PC-3 (cell line): ENCODE measurements at regions not wholly inside any gene's neighbourhood (a gene's known extent, or its start where the extent isn't known, plus 50 kb on each side); places are given as distances from the start of the nearest gene placed in this dataset.

Experiments used
- ATAC-seq: fragments of 200-7000 bp; cut with Tn5 transposase; 2 replicates; pipeline ENCODE4 v1.9.1; 2020; ENCODE audit warnings: mild to moderate bottlenecking, moderate library complexity
- BruUV-seq: library from RNA; stranded (reverse); fragments of 400-500 nt; replicated peaks from 2 replicates; lab custom pipeline; 2021; lab: Mats Ljungman, UMichigan
- CTCF ChIA-PET: fragments of 300-600 bp; sonication (Branson Sonifier 250); formaldehyde crosslinking; loops from one replicate; lab custom pipeline; 2022; ENCODE audit warnings: antibody characterized with exemption; lab: Charles Lee
- POLR2A ChIA-PET: fragments of 300-600 bp; sonication (Branson Sonifier 250); formaldehyde crosslinking; loops from one replicate; lab custom pipeline; 2022; ENCODE audit warnings: antibody characterized with exemption; ENCODE audit not compliant: unreplicated experiment; lab: Charles Lee
- DNase-seq: peaks from one replicate; pipeline ENCODE4 v3.0.0-alpha.2; 2015
- H2AFZ ChIP-seq: fragments of 300-600 bp; sonication (generic); 2 replicates; pipeline ENCODE4 v1.6.0; 2016; ENCODE audit warnings: antibody characterized with exemption, low read length
- H3F3A ChIP-seq: fragments of 300-600 bp; sonication (generic); one replicate; pipeline ENCODE4 v1.6.0; 2017; ENCODE audit warnings: antibody characterized with exemption, low read length, control low read depth, mild to moderate bottlenecking; ENCODE audit not compliant: unreplicated experiment
- H3K27ac ChIP-seq: fragments of 300-600 bp; sonication (generic); 2 replicates; pipeline ENCODE4 v1.5.1; 2016; ENCODE audit warnings: mild to moderate bottlenecking, low read length
- H3K27me3 ChIP-seq: fragments of 300-600 bp; sonication (generic); 2 replicates; pipeline ENCODE4 v1.6.1; 2016; ENCODE audit warnings: low read length, mixed read lengths
- H3K36me3 ChIP-seq: fragments of 300-600 bp; sonication (generic); 2 replicates; pipeline ENCODE4 v1.6.1; 2016; ENCODE audit warnings: low read depth, mixed run types, low read length, mixed read lengths
- H3K4me1 ChIP-seq: fragments of 300-600 bp; sonication (generic); 2 replicates; pipeline ENCODE4 v1.5.1; 2016; ENCODE audit warnings: low read length; ENCODE audit not compliant: insufficient read depth
- H3K4me2 ChIP-seq: fragments of 300-600 bp; sonication (generic); 2 replicates; pipeline ENCODE4 v1.6.0; 2016; ENCODE audit warnings: low read length
- H3K4me3 ChIP-seq: fragments of 300-600 bp; sonication (generic); 2 replicates; pipeline ENCODE4 v1.5.1; 2016; ENCODE audit warnings: mild to moderate bottlenecking, low read length, mixed read lengths
- H3K79me2 ChIP-seq: fragments of 300-600 bp; sonication (generic); 2 replicates; pipeline ENCODE4 v1.6.1; 2017; ENCODE audit warnings: low read length, mixed read lengths
- H3K9ac ChIP-seq: fragments of 300-600 bp; sonication (generic); 2 replicates; pipeline ENCODE4 v1.6.0; 2016; ENCODE audit warnings: mild to moderate bottlenecking, low read length
- H3K9me2 ChIP-seq: fragments of 300-600 bp; sonication (generic); replicated peaks from 2 replicates; pipeline ENCODE4 v1.6.1; 2016; ENCODE audit warnings: mixed run types, low read length, mixed read lengths
- H3K9me3 ChIP-seq: fragments of 300-600 bp; sonication (generic); 2 replicates; pipeline ENCODE4 v1.6.1; 2016; ENCODE audit warnings: low read length, mixed read lengths
- H4K20me1 ChIP-seq: fragments of 300-600 bp; sonication (generic); 2 replicates; pipeline ENCODE4 v1.6.1; 2016; ENCODE audit warnings: low read length, mixed read lengths
- CTCF ChIP-seq: fragments of 300-600 bp; sonication (generic); conservative IDR thresholded peaks from 2 replicates; pipeline ENCODE4 v1.5.1; 2017; ENCODE audit warnings: antibody characterized with exemption, low read depth, mild to moderate bottlenecking, low read length
- EZH2 ChIP-seq: fragments of 300-600 bp; sonication (generic); IDR thresholded peaks from one replicate; pipeline ENCODE4 v1.6.1; 2017; ENCODE audit warnings: antibody characterized with exemption, mild to moderate bottlenecking, low read length; ENCODE audit not compliant: unreplicated experiment
- EZH2phosphoT487 ChIP-seq: fragments of 300-600 bp; sonication (generic); IDR thresholded peaks from 2 replicates; pipeline ENCODE4 v1.6.1; 2018; ENCODE audit warnings: mild to moderate bottlenecking, antibody characterized with exemption, low read length, borderline replicate concordance
- intact Hi-C: fragments of 100-400 bp; cut with micrococcal nuclease; formaldehyde crosslinking; loops from 2 replicates; pipeline ENCODE4 v1.9.0; 2023

- no peaks in the 10 kb centered on the region for H3K79me2 ChIP-seq
- H3K4me1 ChIP-seq: no peaks in the 10 kb centered on the region
- TF ChIP-seq EZH2phosphoT487 (no peak), CTCF (no peak), EZH2 (no peak)
- H3K9ac ChIP-seq: no peak overlapping the region
- H3K9me2 ChIP-seq: no peaks in the 10 kb centered on the region
- H3K4me3 ChIP-seq: no peak overlapping the region
- no peak for ATAC-seq
- no peak overlapping the region for H3K27ac ChIP-seq
- no TSS peak for BruUV-seq
- H3K27me3 ChIP-seq: no peaks in the 10 kb centered on the region
- no peak overlapping the region for H2AFZ ChIP-seq
- intact Hi-C loops: no loop called here
- DNase-seq: peak; percentile 20
- ChIA-PET POLR2A (no interaction called here), CTCF (no interaction called here)
- no peaks in the 10 kb centered on the region for H3F3A ChIP-seq
- no peaks in the 10 kb centered on the region for H3K36me3 ChIP-seq
- no peaks in the 10 kb centered on the region for H3K9me3 ChIP-seq
- no peaks in the 10 kb centered on the region for H4K20me1 ChIP-seq
- no peak overlapping the region for H3K4me2 ChIP-seq
Measured at GRCh38 chr3:137205394-137206045, 247.7 kb downstream of the IL20RB start.

- Histone ChIP-seq H3F3A (no peaks in the 10 kb centered on the region), H3K4me1 (no peaks in the 10 kb centered on the region), H3K9me2 (no peaks in the 10 kb centered on the region), H3K79me2 (no peaks in the 10 kb centered on the region), H3K27me3 (no peaks in the 10 kb centered on the region), H3K4me2 (no peak overlapping the region), H4K20me1 (no peaks in the 10 kb centered on the region), H3K9ac (no peak overlapping the region), H3K27ac (no peak overlapping the region), H3K9me3 (no peaks in the 10 kb centered on the region), H3K4me3 (no peak overlapping the region), H3K36me3 (no peaks in the 10 kb centered on the region), H2AFZ (no peak overlapping the region)
- intact Hi-C loops: no loop called here
- BruUV-seq: no TSS peak
- CTCF ChIA-PET: no interaction called here
- DNase-seq (no peak), ATAC-seq (no peak)
- POLR2A ChIA-PET: no interaction called here
- TF ChIP-seq CTCF: no peak
- TF ChIP-seq EZH2: no peak
- TF ChIP-seq EZH2phosphoT487: no peak
Measured at GRCh38 chr3:137207616-137208015, 249.8 kb downstream of the IL20RB start.

- no peak overlapping the region for H3K4me3 ChIP-seq
- no peaks in the 10 kb centered on the region for H3K27me3 ChIP-seq
- no peak overlapping the region for H3K9ac ChIP-seq
- DNase-seq: no peak
- ATAC-seq: no peak
- no peaks in the 10 kb centered on the region for H3K9me3 ChIP-seq
- peak; percentile 54 for TF ChIP-seq CTCF
- TF ChIP-seq EZH2phosphoT487: no peak
- TF ChIP-seq EZH2: no peak
- no peaks in the 10 kb centered on the region for H3K9me2 ChIP-seq
- no peaks in the 10 kb centered on the region for H3K79me2 ChIP-seq
- intact Hi-C loops: no loop called here
- H2AFZ ChIP-seq: no peak overlapping the region
- H3K4me2 ChIP-seq: no peak overlapping the region
- no TSS peak for BruUV-seq
- no peak overlapping the region for H3K27ac ChIP-seq
- H4K20me1 ChIP-seq: no peaks in the 10 kb centered on the region
- ChIA-PET POLR2A (no interaction called here), CTCF (no interaction called here)
- H3K4me1 ChIP-seq: no peaks in the 10 kb centered on the region
- no peaks in the 10 kb centered on the region for H3K36me3 ChIP-seq
- H3F3A ChIP-seq: no peaks in the 10 kb centered on the region
Measured at GRCh38 chr3:137217733-137218132, 259.9 kb downstream of the IL20RB start.
